PFSK-1 (cell line): ENCODE measurements at regions not wholly inside any gene's neighbourhood (a gene's known extent, or its start where the extent isn't known, plus 50 kb on each side); places are given as distances from the start of the nearest gene placed in this dataset.

Source experiments
- FOXP2 ChIP-seq: optimal IDR thresholded peaks from 2 replicates; pipeline ENCODE3; 2011; ENCODE audit warnings: borderline replicate concordance, control low read depth, inconsistent platforms; ENCODE audit not compliant: insufficient read depth; ENCODE audit errors: extremely low read length, extremely low read depth
- POLR2AphosphoS5 ChIP-seq: IDR thresholded peaks from 2 replicates; pipeline ENCODE4 v1.6.1; 2012; ENCODE audit warnings: low read depth, mild to moderate bottlenecking, control low read depth, low read length, moderate library complexity
- REST ChIP-seq, 2 experiments: IDR thresholded peaks; 2 replicates each; pipeline versions ENCODE4 v1.6.1 to v1.8.0; 2011 to 2012; ENCODE audit warnings: low read depth in 2 of 2, low read length in 2 of 2, control low read depth in 1 of 2, inconsistent platforms in 1 of 2, mild to moderate bottlenecking in 1 of 2, moderate library complexity in 1 of 2; ENCODE audit not compliant: insufficient read depth in 1 of 2
- SIN3A ChIP-seq: IDR thresholded peaks from 2 replicates; pipeline ENCODE4 v1.6.1; 2012; ENCODE audit warnings: mild to moderate bottlenecking, low read length, moderate library complexity, borderline replicate concordance; ENCODE audit not compliant: insufficient read depth
- TAF1 ChIP-seq: IDR thresholded peaks from 2 replicates; pipeline ENCODE4 v1.6.1; 2012; ENCODE audit warnings: low read length, control low read depth, borderline replicate concordance; ENCODE audit not compliant: insufficient read depth

DNA sequence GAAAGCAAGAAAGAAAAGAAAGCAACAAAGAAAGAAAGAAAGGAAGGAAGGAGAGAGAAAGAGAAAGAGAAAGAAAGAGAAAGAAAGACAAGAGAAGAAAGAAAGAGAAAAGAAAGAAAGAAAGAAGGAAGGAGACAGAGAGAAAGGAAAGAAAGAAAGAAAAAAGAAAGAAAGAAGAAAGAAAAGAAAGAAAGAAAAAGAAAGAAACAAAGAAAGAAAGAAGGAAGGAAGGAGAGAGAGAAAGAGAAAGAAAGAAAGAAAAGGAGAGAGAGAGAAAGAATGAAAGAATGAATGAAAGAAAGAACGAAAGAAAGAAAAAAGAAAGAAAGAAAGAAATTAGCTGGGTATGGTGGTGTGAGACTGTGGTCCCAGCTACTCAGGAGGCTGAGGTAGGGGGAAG, 400.1 kb upstream of the MDGA2 start:
- TF ChIP-seq REST (IDR thresholded peaks at IDR 0.05; ENCODE audit: insufficient read depth in 1 of 2, low read depth in 2 of 2, low read length in 2 of 2) (no peak), SIN3A (no peak), FOXP2 (no peak), TAF1 (no peak), POLR2AphosphoS5 (no peak)

GRCh38 chr14:48052973-48053372, 377.6 kb upstream of the MDGA2 start:
- TF ChIP-seq SIN3A (no peak), TAF1 (no peak), POLR2AphosphoS5 (no peak), FOXP2 (no peak), REST (IDR thresholded peaks at IDR 0.05; ENCODE audit: insufficient read depth in 1 of 2, low read depth in 2 of 2, low read length in 2 of 2) (no peak)

DNA sequence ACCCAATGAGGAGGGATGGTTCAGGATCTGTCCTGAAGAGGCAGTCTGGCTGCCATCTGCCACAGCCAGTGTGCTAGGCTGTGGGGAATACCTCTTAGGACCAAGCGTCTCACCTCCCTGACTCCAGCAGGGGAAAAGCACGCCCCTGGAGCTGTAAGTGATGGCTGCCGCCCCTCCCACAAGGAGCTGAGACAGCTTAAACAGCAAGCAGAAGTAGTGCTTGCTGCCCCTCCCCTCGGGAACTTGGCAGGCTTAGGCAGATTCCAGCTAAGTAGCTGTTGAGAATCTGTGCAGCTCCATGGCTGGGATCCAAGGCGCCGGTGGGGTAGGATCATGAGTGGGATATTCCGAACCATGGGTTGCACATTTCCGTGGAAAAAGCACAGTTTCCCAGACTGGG, 360.4 kb upstream of the MDGA2 start:
- TF ChIP-seq TAF1 (no peak), SIN3A (no peak)

- TF ChIP-seq SIN3A, result no peak
- TF ChIP-seq FOXP2, result no peak
- TF ChIP-seq TAF1, result no peak
Measured at GRCh38 chr14:48027115-48027514, 351.7 kb upstream of the MDGA2 start.

DNA sequence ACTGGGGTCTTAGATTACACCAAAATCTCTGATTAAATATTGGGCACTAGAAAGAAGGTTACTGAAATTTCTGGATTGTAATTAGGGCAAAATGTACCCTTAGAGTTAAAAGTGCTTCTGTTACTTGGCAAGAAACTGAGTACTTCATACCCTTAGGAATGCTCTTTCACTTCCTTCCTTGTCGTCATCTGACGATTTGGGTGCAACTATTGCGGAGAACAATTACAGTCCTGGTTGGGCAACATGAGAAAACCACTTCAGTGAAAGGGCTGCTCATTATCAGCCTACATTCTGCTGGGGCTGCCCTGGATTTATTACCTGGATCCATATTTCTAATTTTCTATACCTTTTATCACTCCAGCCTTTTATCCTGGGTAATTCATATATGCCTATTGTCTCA, 348.5 kb upstream of the MDGA2 start:
- TF ChIP-seq REST (IDR thresholded peaks at IDR 0.05; ENCODE audit: insufficient read depth in 1 of 2, low read depth in 2 of 2, low read length in 2 of 2) (no peak), SIN3A (no peak), FOXP2 (no peak), TAF1 (no peak), POLR2AphosphoS5 (no peak)

DNA sequence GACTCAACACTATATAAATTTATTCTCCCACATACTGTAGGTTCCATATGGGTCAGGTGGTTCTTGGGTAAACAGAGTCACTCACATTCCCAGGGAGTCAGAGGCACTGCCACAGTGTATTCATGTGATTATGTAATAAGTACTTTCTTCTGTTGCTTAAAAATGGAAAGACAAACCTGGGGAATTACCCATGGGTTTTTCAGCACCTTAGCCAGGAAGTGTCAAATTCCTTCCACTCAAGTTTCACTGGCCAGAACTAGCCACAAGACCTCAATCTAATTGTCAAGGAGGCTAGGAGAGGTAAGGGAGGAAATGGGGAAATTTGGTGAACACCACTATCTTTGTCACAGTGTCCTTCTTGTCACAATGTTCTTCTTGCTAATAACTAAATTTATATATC, 333.2 kb upstream of the MDGA2 start:
- TF ChIP-seq SIN3A, result no peak
- no peak for TF ChIP-seq TAF1
- TF ChIP-seq FOXP2, result no peak
- TF ChIP-seq POLR2AphosphoS5, result no peak
- TF ChIP-seq REST (IDR thresholded peaks at IDR 0.05; ENCODE audit: insufficient read depth in 1 of 2, low read depth in 2 of 2, low read length in 2 of 2), result no peak
